ENCODE measurements at regions not wholly inside any gene's neighbourhood (a gene's known extent, or its start where the extent isn't known, plus 50 kb on each side); places are given as distances from the start of the nearest gene placed in this dataset.
A peak's percentile ranks its signal among the peaks of the same experiment; 100 is the strongest.

DNA sequence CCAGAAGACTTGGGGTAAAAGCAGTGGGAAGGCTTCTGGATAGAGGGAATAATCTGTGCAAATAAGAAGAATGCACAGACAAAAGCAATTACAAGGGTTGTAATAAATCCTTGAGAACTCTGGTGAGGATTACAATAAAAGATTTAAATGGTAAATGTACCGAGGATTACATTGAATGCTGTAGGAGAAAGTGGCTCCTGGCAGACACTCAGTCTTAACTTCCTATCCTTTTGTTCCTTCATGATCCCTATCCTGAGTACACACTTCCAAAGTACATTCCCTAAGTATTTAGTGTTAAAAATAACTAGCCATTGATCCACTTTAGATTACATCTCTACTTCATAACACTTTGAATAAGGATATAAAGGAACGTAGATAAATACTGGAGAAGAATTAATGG, 205.4 kb downstream of the SPATA18 start:
- Histone ChIP-seq H3K27ac (no peak overlapping the region), H3K27me3 (no peaks in the 10 kb centered on the region), H3K36me3 (no peaks in the 10 kb centered on the region), H3K9me3 (no peaks in the 10 kb centered on the region), H3K4me3 (no peak overlapping the region), H3K4me1 (peaks cover 0 to 8% (median 0%) of the 10 kb centered on the region in 3 donors)
- no peak for TF ChIP-seq POLR2A (IDR thresholded peaks at IDR 0.05)
- TF ChIP-seq EP300 (IDR thresholded peaks at IDR 0.05) = no peak
- TF ChIP-seq, protein P1, sequence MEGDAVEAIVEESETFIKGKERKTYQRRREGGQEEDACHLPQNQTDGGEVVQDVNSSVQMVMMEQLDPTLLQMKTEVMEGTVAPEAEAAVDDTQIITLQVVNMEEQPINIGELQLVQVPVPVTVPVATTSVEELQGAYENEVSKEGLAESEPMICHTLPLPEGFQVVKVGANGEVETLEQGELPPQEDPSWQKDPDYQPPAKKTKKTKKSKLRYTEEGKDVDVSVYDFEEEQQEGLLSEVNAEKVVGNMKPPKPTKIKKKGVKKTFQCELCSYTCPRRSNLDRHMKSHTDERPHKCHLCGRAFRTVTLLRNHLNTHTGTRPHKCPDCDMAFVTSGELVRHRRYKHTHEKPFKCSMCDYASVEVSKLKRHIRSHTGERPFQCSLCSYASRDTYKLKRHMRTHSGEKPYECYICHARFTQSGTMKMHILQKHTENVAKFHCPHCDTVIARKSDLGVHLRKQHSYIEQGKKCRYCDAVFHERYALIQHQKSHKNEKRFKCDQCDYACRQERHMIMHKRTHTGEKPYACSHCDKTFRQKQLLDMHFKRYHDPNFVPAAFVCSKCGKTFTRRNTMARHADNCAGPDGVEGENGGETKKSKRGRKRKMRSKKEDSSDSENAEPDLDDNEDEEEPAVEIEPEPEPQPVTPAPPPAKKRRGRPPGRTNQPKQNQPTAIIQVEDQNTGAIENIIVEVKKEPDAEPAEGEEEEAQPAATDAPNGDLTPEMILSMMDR (IDR thresholded peaks at IDR 0.05) = no peak
- no peak for TF ChIP-seq POLR2AphosphoS5 (IDR thresholded peaks at IDR 0.05)
- ATAC-seq = no peak
- WGBS, 2 donors (ENCODE audit: low coverage in 1 of 2) = 80 to 83% methylated on average over 2 of the region's 2 CpGs

DNA sequence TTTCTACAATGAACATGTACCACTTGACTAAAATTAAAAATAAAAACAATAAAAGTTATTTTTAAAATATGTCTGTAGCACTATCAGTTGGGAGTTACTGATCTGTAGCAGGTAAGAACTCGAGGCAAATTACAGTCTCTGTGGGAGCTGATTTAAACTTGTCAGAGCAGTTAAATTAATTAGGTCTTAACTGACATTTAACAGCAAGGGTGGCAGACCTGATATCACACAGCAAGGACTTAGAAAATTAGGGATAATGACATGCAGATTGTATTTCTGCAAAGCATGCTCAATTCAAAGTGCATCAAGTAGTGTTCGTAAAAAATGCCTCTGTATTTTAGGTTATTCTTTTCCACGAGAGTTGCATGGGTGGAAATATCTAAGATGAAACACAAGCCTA, 208.9 kb downstream of the SPATA18 start:
- H3K4me3 ChIP-seq = no peak overlapping the region
- H3K27ac ChIP-seq = no peak overlapping the region
- no peaks in the 10 kb centered on the region for H3K36me3 ChIP-seq
- WGBS, 2 donors (ENCODE audit: low coverage in 1 of 2) = 37 to 78% methylated on average over 3 of the region's 3 CpGs
- H3K4me1 ChIP-seq = peaks cover 0 to 8% (median 0%) of the 10 kb centered on the region in 3 donors
- H3K27me3 ChIP-seq = no peaks in the 10 kb centered on the region
- TF ChIP-seq POLR2AphosphoS5 (IDR thresholded peaks at IDR 0.05) = no peak
- no peak for TF ChIP-seq EP300 (IDR thresholded peaks at IDR 0.05)
- TF ChIP-seq, protein P1 (IDR thresholded peaks at IDR 0.05) = no peak
- TF ChIP-seq POLR2A (IDR thresholded peaks at IDR 0.05) = no peak
- ATAC-seq = no peak
- H3K9me3 ChIP-seq = no peaks in the 10 kb centered on the region

DNA sequence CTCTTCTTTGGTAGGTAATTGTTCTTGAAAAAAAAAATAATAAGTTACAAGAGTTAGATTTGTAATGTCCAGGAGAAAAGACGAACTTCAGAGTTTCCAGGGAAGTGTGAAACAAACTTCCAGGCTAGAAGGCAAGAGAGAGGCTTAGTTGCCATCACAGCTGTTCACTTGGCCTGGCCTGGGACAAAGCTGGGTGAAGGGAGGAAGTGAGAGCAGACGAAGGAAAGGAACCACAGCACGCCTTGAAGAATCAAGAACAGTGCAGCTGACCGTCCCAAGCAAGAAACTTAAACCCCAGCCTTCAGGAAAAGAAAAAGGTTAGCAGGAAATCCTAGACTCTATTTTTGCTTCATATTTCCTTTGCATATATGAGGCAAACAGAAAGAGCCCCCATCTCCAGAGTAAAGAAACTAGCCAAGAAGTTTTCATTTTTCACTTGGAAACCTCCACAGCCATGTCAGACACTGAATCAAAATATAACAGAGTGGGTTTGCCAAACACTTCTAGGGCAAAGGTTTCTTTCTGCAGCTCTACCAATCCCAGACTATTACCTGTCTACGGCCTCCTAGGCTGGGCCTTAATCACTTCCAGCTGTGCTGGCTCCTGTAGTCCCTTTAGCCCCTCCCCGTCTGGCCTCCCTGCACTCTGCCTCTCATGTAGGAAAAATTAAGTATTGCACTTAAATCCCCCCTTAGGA, 209.6 kb downstream of the SPATA18 start:
- ATAC-seq = peak; percentile 39
- Histone ChIP-seq H3K4me3 (no peak overlapping the region), H3K4me1 (peaks cover 0 to 8% (median 0%) of the 10 kb centered on the region in 3 donors), H3K36me3 (no peaks in the 10 kb centered on the region), H3K27me3 (no peaks in the 10 kb centered on the region), H3K27ac (peak overlapping the region in 1 of 4 donors; percentile 17), H3K9me3 (no peaks in the 10 kb centered on the region)
- WGBS, 2 donors (ENCODE audit: low coverage in 1 of 2) = 32 to 35% methylated on average over 4 to 6 of the region's 6 CpGs
- no peak for TF ChIP-seq POLR2A (IDR thresholded peaks at IDR 0.05)
- TF ChIP-seq, protein P1 (IDR thresholded peaks at IDR 0.05) = no peak
- no peak for TF ChIP-seq EP300 (IDR thresholded peaks at IDR 0.05)
- no peak for TF ChIP-seq POLR2AphosphoS5 (IDR thresholded peaks at IDR 0.05)

- Histone ChIP-seq H3K36me3 (no peaks in the 10 kb centered on the region), H3K27me3 (no peaks in the 10 kb centered on the region), H3K4me1 (peaks cover 0 to 19% (median 7%) of the 10 kb centered on the region in 3 donors), H3K27ac (no peak overlapping the region), H3K4me3 (no peak overlapping the region), H3K9me3 (no peaks in the 10 kb centered on the region)
- TF ChIP-seq POLR2A (IDR thresholded peaks at IDR 0.05) = no peak
- TF ChIP-seq, protein P1 (IDR thresholded peaks at IDR 0.05) = no peak
- TF ChIP-seq POLR2AphosphoS5 (IDR thresholded peaks at IDR 0.05) = no peak
- TF ChIP-seq EP300 (IDR thresholded peaks at IDR 0.05) = no peak
- ATAC-seq = no peak
Observed at GRCh38 chr4:52263607-52264006, 212.5 kb downstream of the SPATA18 start.
